Thymus (tissue), 11 donors: ENCODE measurements at regions not wholly inside any gene's neighbourhood (a gene's known extent, or its start where the extent isn't known, plus 50 kb on each side); places are given as distances from the start of the nearest gene placed in this dataset.

Source experiments
- DNase-seq, 9 donors: peaks; one replicate each; pipeline ENCODE4 v3.0.0-alpha.2; 2013; ENCODE audit warnings: low spot score in 9 of 9, low read depth in 6 of 9, missing footprints in 1 of 9
- H3K27ac ChIP-seq, 2 donors: one replicate each; pipeline ENCODE4 v1.5.1; 2013; ENCODE audit warnings: control low read depth in 1 of 2, low read depth in 1 of 2, low read length in 1 of 2, mild to moderate bottlenecking in 1 of 2, moderate library complexity in 1 of 2
- H3K27me3 ChIP-seq, 2 donors: one replicate each; pipeline ENCODE4 v1.5.1; 2013; ENCODE audit warnings: low read length in 1 of 2; ENCODE audit not compliant: control insufficient read depth in 2 of 2, insufficient read depth in 1 of 2
- H3K36me3 ChIP-seq, 2 donors: one replicate each; pipeline ENCODE4 v1.5.1; 2013; ENCODE audit warnings: low read length in 1 of 2, mild to moderate bottlenecking in 1 of 2, moderate library complexity in 1 of 2; ENCODE audit not compliant: control insufficient read depth in 2 of 2, insufficient read depth in 2 of 2
- H3K4me1 ChIP-seq, 2 donors: one replicate each; pipeline ENCODE4 v1.5.1; 2013; ENCODE audit warnings: low read length in 2 of 2; ENCODE audit not compliant: control insufficient read depth in 2 of 2, insufficient read depth in 2 of 2
- H3K4me3 ChIP-seq, 2 donors: one replicate each; pipeline ENCODE4 v1.5.1; 2013; ENCODE audit warnings: low read length in 2 of 2, control low read depth in 1 of 2, mild to moderate bottlenecking in 1 of 2
- H3K9me3 ChIP-seq, 2 donors: one replicate each; pipeline ENCODE4 v1.5.1; 2013; ENCODE audit warnings: low read length in 1 of 2, mild to moderate bottlenecking in 1 of 2; ENCODE audit not compliant: control insufficient read depth in 2 of 2, insufficient read depth in 1 of 2
- WGBS: extraction: QIAGEN DNeasy Blood & Tissue Kit; methylation state at CpG from one replicate; pipeline ENCODE4 v1.1.7; 2013; 5-methylcytosine and 5-hydroxymethylcytosine counted together
- donor health status: healthy.

GRCh38 chr3:182115328-182116015 lies 403.7 kb downstream of the SOX2 start:
- no peaks in the 10 kb centered on the region for H3K27me3 ChIP-seq
- H3K4me3 ChIP-seq = no peak overlapping the region
- H3K9me3 ChIP-seq = no peaks in the 10 kb centered on the region
- H3K36me3 ChIP-seq = no peaks in the 10 kb centered on the region
- 94% methylated on average over 1 of the region's 1 CpG for WGBS
- H3K27ac ChIP-seq = no peak overlapping the region
- H3K4me1 ChIP-seq = no peaks in the 10 kb centered on the region
- DNase-seq = no peak

- no peaks in the 10 kb centered on the region for H3K9me3 ChIP-seq
- no peaks in the 10 kb centered on the region for H3K4me1 ChIP-seq
- H3K4me3 ChIP-seq = no peak overlapping the region
- H3K36me3 ChIP-seq = no peaks in the 10 kb centered on the region
- 72% methylated on average over 2 of the region's 2 CpGs for WGBS
- DNase-seq = no peak
- H3K27ac ChIP-seq = no peak overlapping the region
- H3K27me3 ChIP-seq = no peaks in the 10 kb centered on the region
These were observed 404.7 kb downstream of the SOX2 start for GRCh38 chr3:182116386-182116785.

GRCh38 chr3:182117131-182117530 lies 405.4 kb downstream of the SOX2 start:
- Histone ChIP-seq H3K27ac (no peak overlapping the region), H3K36me3 (no peaks in the 10 kb centered on the region), H3K4me3 (no peak overlapping the region), H3K9me3 (no peaks in the 10 kb centered on the region), H3K4me1 (no peaks in the 10 kb centered on the region), H3K27me3 (no peaks in the 10 kb centered on the region)
- DNase-seq = no peak
- 82% methylated on average over 8 of the region's 8 CpGs for WGBS

- no peak overlapping the region for H3K27ac ChIP-seq
- H3K36me3 ChIP-seq = no peaks in the 10 kb centered on the region
- WGBS = 96% methylated on average over 5 of the region's 5 CpGs
- no peaks in the 10 kb centered on the region for H3K27me3 ChIP-seq
- DNase-seq = no peak
- H3K9me3 ChIP-seq = no peaks in the 10 kb centered on the region
- no peaks in the 10 kb centered on the region for H3K4me1 ChIP-seq
- no peak overlapping the region for H3K4me3 ChIP-seq
These were observed 405.9 kb downstream of the SOX2 start for GRCh38 chr3:182117583-182117982.

GRCh38 chr3:182118066-182118465 lies 406.3 kb downstream of the SOX2 start:
- 94% methylated on average over 4 of the region's 4 CpGs for WGBS
- H3K9me3 ChIP-seq = no peaks in the 10 kb centered on the region

GRCh38 chr3:182121401-182121800 lies 409.7 kb downstream of the SOX2 start:
- no peaks in the 10 kb centered on the region for H3K36me3 ChIP-seq
- no peak overlapping the region for H3K27ac ChIP-seq
- no peak for DNase-seq
- H3K4me1 ChIP-seq = no peaks in the 10 kb centered on the region
- WGBS = 77% methylated on average over 2 of the region's 2 CpGs
- H3K9me3 ChIP-seq = no peaks in the 10 kb centered on the region
- H3K4me3 ChIP-seq = no peak overlapping the region
- no peaks in the 10 kb centered on the region for H3K27me3 ChIP-seq

More at GRCh38 chr3:182118066-182118465, 406.3 kb downstream of the SOX2 start:
- Histone ChIP-seq H3K36me3 (no peaks in the 10 kb centered on the region), H3K4me3 (no peak overlapping the region), H3K27ac (no peak overlapping the region), H3K27me3 (no peaks in the 10 kb centered on the region), H3K4me1 (no peaks in the 10 kb centered on the region)
- no peak for DNase-seq

GRCh38 chr3:182122779-182123178 lies 411.1 kb downstream of the SOX2 start:
- no peaks in the 10 kb centered on the region for H3K4me1 ChIP-seq
- no peak overlapping the region for H3K4me3 ChIP-seq
- 66% methylated on average over 3 of the region's 3 CpGs for WGBS
- H3K27me3 ChIP-seq = no peaks in the 10 kb centered on the region
- no peak for DNase-seq
- H3K27ac ChIP-seq = no peak overlapping the region
- H3K36me3 ChIP-seq = no peaks in the 10 kb centered on the region
- H3K9me3 ChIP-seq = no peaks in the 10 kb centered on the region

- DNase-seq = no peak
- no peaks in the 10 kb centered on the region for H3K4me1 ChIP-seq
- no peaks in the 10 kb centered on the region for H3K27me3 ChIP-seq
- H3K4me3 ChIP-seq = no peak overlapping the region
- no peaks in the 10 kb centered on the region for H3K9me3 ChIP-seq
- H3K27ac ChIP-seq = no peak overlapping the region
- 95% methylated on average over 3 of the region's 3 CpGs for WGBS
- H3K36me3 ChIP-seq = no peaks in the 10 kb centered on the region
These were observed 412.5 kb downstream of the SOX2 start for GRCh38 chr3:182124187-182124586.

GRCh38 chr3:182124716-182125115 lies 413.0 kb downstream of the SOX2 start:
- H3K4me3 ChIP-seq = no peak overlapping the region
- no peak overlapping the region for H3K27ac ChIP-seq
- H3K4me1 ChIP-seq = no peaks in the 10 kb centered on the region
- 97% methylated on average over 1 of the region's 1 CpG for WGBS
- no peaks in the 10 kb centered on the region for H3K9me3 ChIP-seq
- H3K27me3 ChIP-seq = no peaks in the 10 kb centered on the region
- no peaks in the 10 kb centered on the region for H3K36me3 ChIP-seq
- no peak for DNase-seq
